GM23338 (cell line): ENCODE measurements at regions not wholly inside any gene's neighbourhood (a gene's known extent, or its start where the extent isn't known, plus 50 kb on each side); places are given as distances from the start of the nearest gene placed in this dataset.

Experiments
- ATAC-seq: fragments of 200-7000 bp; cut with Tn5 transposase; 3 replicates; pipeline ENCODE4 v1.9.1; 2020
- DNase-seq: peaks from one replicate; pipeline ENCODE4 v3.0.0-alpha.2; 2015; ENCODE audit warnings: low spot score
- H2AFZ ChIP-seq: fragments of 200-600 bp; sonication (generic); 2 replicates; pipeline ENCODE4 v1.8.0; 2016; ENCODE audit warnings: antibody characterized with exemption, mild to moderate bottlenecking, moderate library complexity
- H3F3A ChIP-seq: fragments of 200-600 bp; sonication (generic); replicated peaks from 2 replicates; pipeline ENCODE4 v1.8.0; 2017; ENCODE audit warnings: antibody characterized with exemption, mixed run types, low read depth
- H3K27ac ChIP-seq: fragments of 200-600 bp; sonication (generic); 2 replicates; pipeline ENCODE4 v1.6.1; 2016; ENCODE audit warnings: low read depth
- H3K27me3 ChIP-seq: fragments of 200-600 bp; sonication (generic); 2 replicates; pipeline ENCODE4 v1.8.0; 2016; ENCODE audit warnings: mild to moderate bottlenecking, mixed run types, moderate library complexity; ENCODE audit not compliant: insufficient read depth
- H3K36me3 ChIP-seq: fragments of 200-600 bp; sonication (generic); 2 replicates; pipeline ENCODE4 v1.8.0; 2016; ENCODE audit warnings: mild to moderate bottlenecking; ENCODE audit not compliant: insufficient read depth
- H3K4me1 ChIP-seq: fragments of 200-600 bp; sonication (generic); 2 replicates; pipeline ENCODE4 v1.8.0; 2016; ENCODE audit warnings: mild to moderate bottlenecking, moderate library complexity; ENCODE audit not compliant: insufficient read depth
- H3K4me2 ChIP-seq: fragments of 200-600 bp; sonication (generic); 2 replicates; pipeline ENCODE4 v1.7.1; 2017; ENCODE audit warnings: mixed run types
- H3K4me3 ChIP-seq: fragments of 200-600 bp; sonication (generic); 2 replicates; pipeline ENCODE4 v1.6.1; 2016; ENCODE audit warnings: mixed run types
- H3K79me2 ChIP-seq: fragments of 200-600 bp; sonication (generic); replicated peaks from 2 replicates; pipeline ENCODE4 v1.8.0; 2017; ENCODE audit warnings: mild to moderate bottlenecking; ENCODE audit not compliant: insufficient read depth
- H3K9me2 ChIP-seq: fragments of 200-600 bp; sonication (generic); 2 replicates; pipeline ENCODE4 v1.8.0; 2017; ENCODE audit not compliant: insufficient read depth
- H4K20me1 ChIP-seq: fragments of 200-600 bp; sonication (generic); replicated peaks from 2 replicates; pipeline ENCODE4 v1.8.0; 2017; ENCODE audit warnings: mild to moderate bottlenecking; ENCODE audit not compliant: insufficient read depth
- H3K27ac Mint-ChIP-seq: 2 replicates; pipeline ENCODE4 v1.8.0; 2020; ENCODE audit warnings: inconsistent platforms, mild to moderate bottlenecking, moderate library complexity, mixed read lengths
- H3K27me3 Mint-ChIP-seq: 3 replicates; pipeline ENCODE4 v1.8.0; 2022; ENCODE audit warnings: low read depth, mild to moderate bottlenecking, moderate library complexity, mixed read lengths, inconsistent platforms; ENCODE audit not compliant: insufficient read depth, poor library complexity
- H3K36me3 Mint-ChIP-seq: 3 replicates; pipeline ENCODE4 v1.8.0; 2021; ENCODE audit warnings: low read depth, mild to moderate bottlenecking, inconsistent platforms, moderate library complexity, mixed read lengths
- H3K4me1 Mint-ChIP-seq: 3 replicates; pipeline ENCODE4 v1.8.0; 2020; ENCODE audit warnings: mild to moderate bottlenecking, inconsistent platforms, mixed read lengths
- H3K4me3 Mint-ChIP-seq: 3 replicates; pipeline ENCODE4 v1.8.0; 2021; ENCODE audit warnings: moderate library complexity, mild to moderate bottlenecking, inconsistent platforms, mixed read lengths
- H3K9me3 Mint-ChIP-seq: 3 replicates; pipeline ENCODE4 v1.8.0; 2020; ENCODE audit warnings: moderate library complexity, mild to moderate bottlenecking, inconsistent platforms, mixed read lengths
- CREB1 ChIP-seq: fragments of 250-450 bp; sonication (Bioruptor Pico); IDR thresholded peaks from 2 replicates; pipeline ENCODE4 v1.5.0; 2020; ENCODE audit warnings: low read depth, mild to moderate bottlenecking, moderate library complexity
- EZH2 ChIP-seq: fragments of 200-600 bp; sonication (generic); IDR thresholded peaks from one replicate; pipeline ENCODE4 v1.8.0; 2017; ENCODE audit warnings: antibody characterized with exemption, mild to moderate bottlenecking, low read depth; ENCODE audit not compliant: unreplicated experiment
- EZH2phosphoT487 ChIP-seq: fragments of 200-600 bp; sonication (generic); IDR thresholded peaks from one replicate; pipeline ENCODE4 v1.8.1; 2018; ENCODE audit warnings: antibody characterized with exemption; ENCODE audit not compliant: unreplicated experiment
- JUNB ChIP-seq: IDR thresholded peaks from one replicate; pipeline ENCODE4 v1.6.1; 2016; ENCODE audit warnings: antibody characterized with exemption; ENCODE audit not compliant: unreplicated experiment
- NANOG ChIP-seq: IDR thresholded peaks from 2 replicates; pipeline ENCODE4 v1.6.1; 2016; ENCODE audit warnings: antibody characterized with exemption, borderline replicate concordance
- POLR2AphosphoS5 ChIP-seq: IDR thresholded peaks from 2 replicates; pipeline ENCODE4 v1.6.1; 2016; ENCODE audit warnings: antibody characterized with exemption, low read depth
- STAT1 ChIP-seq: IDR thresholded peaks from one replicate; pipeline ENCODE4 v1.6.1; 2016; ENCODE audit warnings: antibody characterized with exemption; ENCODE audit not compliant: unreplicated experiment
- ZNF114 ChIP-seq: fragments of 250-450 bp; sonication (Bioruptor Pico); IDR thresholded peaks from 2 replicates; pipeline ENCODE4 v1.5.0; 2020; ENCODE audit warnings: mild to moderate bottlenecking, moderate library complexity
- ZNF331 ChIP-seq: fragments of 250-450 bp; sonication (Bioruptor Pico); IDR thresholded peaks from 2 replicates; pipeline ENCODE4 v1.5.0; 2020; ENCODE audit warnings: low read depth, mild to moderate bottlenecking, moderate library complexity
- TF ChIP-seq, protein P1 (sequence below): fragments of 250-450 bp; sonication (Bioruptor Pico); IDR thresholded peaks from 2 replicates; pipeline ENCODE4 v1.5.0; 2020; ENCODE audit warnings: mild to moderate bottlenecking, moderate library complexity
- TF ChIP-seq, protein P2 (sequence below), 2 experiments: fragments of 200-600 bp in 1 of 2; sonication (generic) in 1 of 2; conservative IDR thresholded peaks; 2 replicates each; pipeline versions ENCODE4 v1.5.1 to v1.6.1; 2016 to 2017; ENCODE audit warnings: antibody characterized with exemption in 2 of 2, low read depth in 2 of 2, mild to moderate bottlenecking in 2 of 2, moderate library complexity in 1 of 2
- TF ChIP-seq, protein P3 (sequence below): IDR thresholded peaks from 2 replicates; pipeline ENCODE4 v1.6.1; 2016; ENCODE audit warnings: antibody characterized with exemption
- TF ChIP-seq, protein P4 (sequence below): IDR thresholded peaks from one replicate; pipeline ENCODE4 v1.6.1; 2018; ENCODE audit warnings: antibody characterized with exemption; ENCODE audit not compliant: unreplicated experiment

DNA sequence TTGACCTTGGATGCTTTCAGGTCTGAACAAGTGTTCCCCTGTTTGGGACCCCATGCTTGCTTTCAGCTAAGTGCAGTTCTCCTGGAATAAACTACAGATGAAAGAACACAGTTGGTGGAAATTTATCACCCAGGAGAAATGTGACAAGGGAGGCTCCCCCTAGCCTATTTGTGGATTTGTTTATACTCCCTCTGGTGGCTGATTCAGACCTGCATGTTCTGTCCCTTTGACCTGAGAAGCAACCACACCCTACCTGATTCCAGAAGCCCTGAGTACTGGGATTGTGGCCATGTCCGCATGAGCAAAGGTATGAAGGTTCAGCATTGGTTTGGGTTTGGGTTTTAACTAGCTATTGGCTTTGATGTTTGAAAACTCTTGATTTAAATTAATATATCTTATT lies 440.9 kb downstream of the MID1IP1 start (continued):
- TF ChIP-seq, protein P1, sequence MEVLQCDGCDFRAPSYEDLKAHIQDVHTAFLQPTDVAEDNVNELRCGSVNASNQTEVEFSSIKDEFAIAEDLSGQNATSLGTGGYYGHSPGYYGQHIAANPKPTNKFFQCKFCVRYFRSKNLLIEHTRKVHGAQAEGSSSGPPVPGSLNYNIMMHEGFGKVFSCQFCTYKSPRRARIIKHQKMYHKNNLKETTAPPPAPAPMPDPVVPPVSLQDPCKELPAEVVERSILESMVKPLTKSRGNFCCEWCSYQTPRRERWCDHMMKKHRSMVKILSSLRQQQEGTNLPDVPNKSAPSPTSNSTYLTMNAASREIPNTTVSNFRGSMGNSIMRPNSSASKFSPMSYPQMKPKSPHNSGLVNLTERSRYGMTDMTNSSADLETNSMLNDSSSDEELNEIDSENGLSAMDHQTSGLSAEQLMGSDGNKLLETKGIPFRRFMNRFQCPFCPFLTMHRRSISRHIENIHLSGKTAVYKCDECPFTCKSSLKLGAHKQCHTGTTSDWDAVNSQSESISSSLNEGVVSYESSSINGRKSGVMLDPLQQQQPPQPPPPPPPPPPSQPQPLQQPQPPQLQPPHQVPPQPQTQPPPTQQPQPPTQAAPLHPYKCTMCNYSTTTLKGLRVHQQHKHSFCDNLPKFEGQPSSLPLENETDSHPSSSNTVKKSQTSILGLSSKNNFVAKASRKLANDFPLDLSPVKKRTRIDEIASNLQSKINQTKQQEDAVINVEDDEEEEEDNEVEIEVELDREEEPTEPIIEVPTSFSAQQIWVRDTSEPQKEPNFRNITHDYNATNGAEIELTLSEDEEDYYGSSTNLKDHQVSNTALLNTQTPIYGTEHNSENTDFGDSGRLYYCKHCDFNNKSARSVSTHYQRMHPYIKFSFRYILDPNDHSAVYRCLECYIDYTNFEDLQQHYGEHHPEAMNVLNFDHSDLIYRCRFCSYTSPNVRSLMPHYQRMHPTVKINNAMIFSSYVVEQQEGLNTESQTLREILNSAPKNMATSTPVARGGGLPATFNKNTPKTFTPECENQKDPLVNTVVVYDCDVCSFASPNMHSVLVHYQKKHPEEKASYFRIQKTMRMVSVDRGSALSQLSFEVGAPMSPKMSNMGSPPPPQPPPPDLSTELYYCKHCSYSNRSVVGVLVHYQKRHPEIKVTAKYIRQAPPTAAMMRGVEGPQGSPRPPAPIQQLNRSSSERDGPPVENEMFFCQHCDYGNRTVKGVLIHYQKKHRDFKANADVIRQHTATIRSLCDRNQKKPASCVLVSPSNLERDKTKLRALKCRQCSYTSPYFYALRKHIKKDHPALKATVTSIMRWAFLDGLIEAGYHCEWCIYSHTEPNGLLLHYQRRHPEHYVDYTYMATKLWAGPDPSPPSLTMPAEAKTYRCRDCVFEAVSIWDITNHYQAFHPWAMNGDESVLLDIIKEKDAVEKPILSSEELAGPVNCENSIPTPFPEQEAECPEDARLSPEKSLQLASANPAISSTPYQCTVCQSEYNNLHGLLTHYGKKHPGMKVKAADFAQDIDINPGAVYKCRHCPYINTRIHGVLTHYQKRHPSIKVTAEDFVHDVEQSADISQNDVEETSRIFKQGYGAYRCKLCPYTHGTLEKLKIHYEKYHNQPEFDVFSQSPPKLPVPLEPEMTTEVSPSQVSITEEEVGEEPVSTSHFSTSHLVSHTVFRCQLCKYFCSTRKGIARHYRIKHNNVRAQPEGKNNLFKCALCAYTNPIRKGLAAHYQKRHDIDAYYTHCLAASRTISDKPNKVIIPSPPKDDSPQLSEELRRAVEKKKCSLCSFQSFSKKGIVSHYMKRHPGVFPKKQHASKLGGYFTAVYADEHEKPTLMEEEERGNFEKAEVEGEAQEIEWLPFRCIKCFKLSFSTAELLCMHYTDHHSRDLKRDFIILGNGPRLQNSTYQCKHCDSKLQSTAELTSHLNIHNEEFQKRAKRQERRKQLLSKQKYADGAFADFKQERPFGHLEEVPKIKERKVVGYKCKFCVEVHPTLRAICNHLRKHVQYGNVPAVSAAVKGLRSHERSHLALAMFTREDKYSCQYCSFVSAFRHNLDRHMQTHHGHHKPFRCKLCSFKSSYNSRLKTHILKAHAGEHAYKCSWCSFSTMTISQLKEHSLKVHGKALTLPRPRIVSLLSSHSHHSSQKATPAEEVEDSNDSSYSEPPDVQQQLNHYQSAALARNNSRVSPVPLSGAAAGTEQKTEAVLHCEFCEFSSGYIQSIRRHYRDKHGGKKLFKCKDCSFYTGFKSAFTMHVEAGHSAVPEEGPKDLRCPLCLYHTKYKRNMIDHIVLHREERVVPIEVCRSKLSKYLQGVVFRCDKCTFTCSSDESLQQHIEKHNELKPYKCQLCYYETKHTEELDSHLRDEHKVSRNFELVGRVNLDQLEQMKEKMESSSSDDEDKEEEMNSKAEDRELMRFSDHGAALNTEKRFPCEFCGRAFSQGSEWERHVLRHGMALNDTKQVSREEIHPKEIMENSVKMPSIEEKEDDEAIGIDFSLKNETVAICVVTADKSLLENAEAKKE (CRISPR knock-in tag), result no peak

DNA sequence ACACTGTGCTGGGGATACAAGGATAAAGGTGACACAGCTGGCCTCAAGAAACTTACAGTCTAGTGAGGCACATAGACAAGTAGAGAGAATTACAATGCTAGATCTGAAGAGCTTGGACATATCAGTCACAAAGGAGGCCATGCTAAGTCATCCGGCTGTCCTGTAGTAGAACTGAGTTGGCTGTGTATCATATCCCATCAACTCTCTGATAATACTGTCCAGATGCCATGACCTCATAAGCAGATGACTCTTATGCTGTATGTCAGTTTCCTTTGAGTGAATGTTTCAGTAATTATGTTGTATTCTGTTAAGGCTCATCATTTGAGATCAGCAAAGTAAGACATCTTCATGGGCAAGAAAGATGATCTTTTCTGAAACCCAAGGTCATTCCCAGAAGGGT lies 442.9 kb downstream of the MID1IP1 start:
- no peaks in the 10 kb centered on the region for H3K79me2 ChIP-seq
- peaks cover 7% of the 10 kb centered on the region for H3K4me1 ChIP-seq
- Mint-ChIP-seq H3K4me1 (peaks cover 8% of the 10 kb centered on the region; the same call in 2 of the 3 replicates), H3K4me3 (no peak overlapping the region), H3K27ac (no peak overlapping the region), H3K36me3 (no peaks in the 10 kb centered on the region), H3K9me3 (no peaks in the 10 kb centered on the region), H3K27me3 (no peaks in the 10 kb centered on the region)
- H3K27ac ChIP-seq, result no peak overlapping the region
- H3F3A ChIP-seq, result no peaks in the 10 kb centered on the region
- no peak overlapping the region for H3K4me3 ChIP-seq
- no peak overlapping the region for H2AFZ ChIP-seq
- no peaks in the 10 kb centered on the region for H3K9me2 ChIP-seq
- H4K20me1 ChIP-seq, result no peaks in the 10 kb centered on the region
- H3K36me3 ChIP-seq, result no peaks in the 10 kb centered on the region
- H3K4me2 ChIP-seq, result no peak overlapping the region
- no peaks in the 10 kb centered on the region for H3K27me3 ChIP-seq
- DNase-seq (no peak), ATAC-seq (no peak)
- TF ChIP-seq, protein P2, sequence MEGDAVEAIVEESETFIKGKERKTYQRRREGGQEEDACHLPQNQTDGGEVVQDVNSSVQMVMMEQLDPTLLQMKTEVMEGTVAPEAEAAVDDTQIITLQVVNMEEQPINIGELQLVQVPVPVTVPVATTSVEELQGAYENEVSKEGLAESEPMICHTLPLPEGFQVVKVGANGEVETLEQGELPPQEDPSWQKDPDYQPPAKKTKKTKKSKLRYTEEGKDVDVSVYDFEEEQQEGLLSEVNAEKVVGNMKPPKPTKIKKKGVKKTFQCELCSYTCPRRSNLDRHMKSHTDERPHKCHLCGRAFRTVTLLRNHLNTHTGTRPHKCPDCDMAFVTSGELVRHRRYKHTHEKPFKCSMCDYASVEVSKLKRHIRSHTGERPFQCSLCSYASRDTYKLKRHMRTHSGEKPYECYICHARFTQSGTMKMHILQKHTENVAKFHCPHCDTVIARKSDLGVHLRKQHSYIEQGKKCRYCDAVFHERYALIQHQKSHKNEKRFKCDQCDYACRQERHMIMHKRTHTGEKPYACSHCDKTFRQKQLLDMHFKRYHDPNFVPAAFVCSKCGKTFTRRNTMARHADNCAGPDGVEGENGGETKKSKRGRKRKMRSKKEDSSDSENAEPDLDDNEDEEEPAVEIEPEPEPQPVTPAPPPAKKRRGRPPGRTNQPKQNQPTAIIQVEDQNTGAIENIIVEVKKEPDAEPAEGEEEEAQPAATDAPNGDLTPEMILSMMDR (conservative IDR thresholded peaks at IDR 0.05; ENCODE audit: low read depth in 2 of 2), result no peak
- TF ChIP-seq JUNB (no peak), EZH2phosphoT487 (no peak), EZH2 (no peak), ZNF331 (CRISPR knock-in tag) (no peak), POLR2AphosphoS5 (no peak), CREB1 (no peak), STAT1 (no peak), NANOG (no peak), ZNF114 (CRISPR knock-in tag) (no peak)
- TF ChIP-seq, protein P3, sequence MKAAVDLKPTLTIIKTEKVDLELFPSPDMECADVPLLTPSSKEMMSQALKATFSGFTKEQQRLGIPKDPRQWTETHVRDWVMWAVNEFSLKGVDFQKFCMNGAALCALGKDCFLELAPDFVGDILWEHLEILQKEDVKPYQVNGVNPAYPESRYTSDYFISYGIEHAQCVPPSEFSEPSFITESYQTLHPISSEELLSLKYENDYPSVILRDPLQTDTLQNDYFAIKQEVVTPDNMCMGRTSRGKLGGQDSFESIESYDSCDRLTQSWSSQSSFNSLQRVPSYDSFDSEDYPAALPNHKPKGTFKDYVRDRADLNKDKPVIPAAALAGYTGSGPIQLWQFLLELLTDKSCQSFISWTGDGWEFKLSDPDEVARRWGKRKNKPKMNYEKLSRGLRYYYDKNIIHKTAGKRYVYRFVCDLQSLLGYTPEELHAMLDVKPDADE, result no peak
- TF ChIP-seq, protein P4, sequence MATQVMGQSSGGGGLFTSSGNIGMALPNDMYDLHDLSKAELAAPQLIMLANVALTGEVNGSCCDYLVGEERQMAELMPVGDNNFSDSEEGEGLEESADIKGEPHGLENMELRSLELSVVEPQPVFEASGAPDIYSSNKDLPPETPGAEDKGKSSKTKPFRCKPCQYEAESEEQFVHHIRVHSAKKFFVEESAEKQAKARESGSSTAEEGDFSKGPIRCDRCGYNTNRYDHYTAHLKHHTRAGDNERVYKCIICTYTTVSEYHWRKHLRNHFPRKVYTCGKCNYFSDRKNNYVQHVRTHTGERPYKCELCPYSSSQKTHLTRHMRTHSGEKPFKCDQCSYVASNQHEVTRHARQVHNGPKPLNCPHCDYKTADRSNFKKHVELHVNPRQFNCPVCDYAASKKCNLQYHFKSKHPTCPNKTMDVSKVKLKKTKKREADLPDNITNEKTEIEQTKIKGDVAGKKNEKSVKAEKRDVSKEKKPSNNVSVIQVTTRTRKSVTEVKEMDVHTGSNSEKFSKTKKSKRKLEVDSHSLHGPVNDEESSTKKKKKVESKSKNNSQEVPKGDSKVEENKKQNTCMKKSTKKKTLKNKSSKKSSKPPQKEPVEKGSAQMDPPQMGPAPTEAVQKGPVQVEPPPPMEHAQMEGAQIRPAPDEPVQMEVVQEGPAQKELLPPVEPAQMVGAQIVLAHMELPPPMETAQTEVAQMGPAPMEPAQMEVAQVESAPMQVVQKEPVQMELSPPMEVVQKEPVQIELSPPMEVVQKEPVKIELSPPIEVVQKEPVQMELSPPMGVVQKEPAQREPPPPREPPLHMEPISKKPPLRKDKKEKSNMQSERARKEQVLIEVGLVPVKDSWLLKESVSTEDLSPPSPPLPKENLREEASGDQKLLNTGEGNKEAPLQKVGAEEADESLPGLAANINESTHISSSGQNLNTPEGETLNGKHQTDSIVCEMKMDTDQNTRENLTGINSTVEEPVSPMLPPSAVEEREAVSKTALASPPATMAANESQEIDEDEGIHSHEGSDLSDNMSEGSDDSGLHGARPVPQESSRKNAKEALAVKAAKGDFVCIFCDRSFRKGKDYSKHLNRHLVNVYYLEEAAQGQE, result no peak
